MM.1S (cell line): ENCODE measurements at regions not wholly inside any gene's neighbourhood (a gene's known extent, or its start where the extent isn't known, plus 50 kb on each side); places are given as distances from the start of the nearest gene placed in this dataset.

Experiments used
- DNase-seq: peaks from one replicate; pipeline ENCODE4 v3.0.0-alpha.2; 2015
- H2AFZ ChIP-seq: fragments of 300-600 bp; sonication (generic); 2 replicates; pipeline ENCODE4 v1.6.0; 2016; ENCODE audit warnings: antibody characterized with exemption, low read length
- H3F3A ChIP-seq: fragments of 300-600 bp; sonication (generic); 2 replicates; pipeline ENCODE4 v1.6.1; 2016; ENCODE audit warnings: mild to moderate bottlenecking, antibody characterized with exemption, low read length, moderate library complexity, mixed read lengths; ENCODE audit not compliant: insufficient read depth
- H3K27ac ChIP-seq: fragments of 300-600 bp; sonication (generic); 2 replicates; pipeline ENCODE4 v1.5.1; 2016; ENCODE audit warnings: mild to moderate bottlenecking, low read length
- H3K27me3 ChIP-seq: fragments of 300-600 bp; sonication (generic); replicated peaks from 2 replicates; pipeline ENCODE4 v1.6.0; 2016; ENCODE audit warnings: low read length; ENCODE audit not compliant: insufficient read depth
- H3K36me3 ChIP-seq: fragments of 300-600 bp; sonication (generic); replicated peaks from 2 replicates; pipeline ENCODE4 v1.6.1; 2016; ENCODE audit warnings: mild to moderate bottlenecking, low read length, mixed read lengths; ENCODE audit not compliant: insufficient read depth
- H3K4me1 ChIP-seq: fragments of 300-600 bp; sonication (generic); 2 replicates; pipeline ENCODE4 v1.6.1; 2016; ENCODE audit warnings: low read length, mixed read lengths
- H3K4me2 ChIP-seq: fragments of 300-600 bp; sonication (generic); 2 replicates; pipeline ENCODE4 v1.6.0; 2016; ENCODE audit warnings: low read depth, low read length
- H3K4me3 ChIP-seq: fragments of 300-600 bp; sonication (generic); 2 replicates; pipeline ENCODE4 v1.5.1; 2016; ENCODE audit warnings: low read length, mixed read lengths
- H3K79me2 ChIP-seq: fragments of 300-600 bp; sonication (generic); 2 replicates; pipeline ENCODE4 v1.6.1; 2016; ENCODE audit warnings: mixed run types, low read length, mixed read lengths
- H3K9ac ChIP-seq: fragments of 300-600 bp; sonication (generic); 2 replicates; pipeline ENCODE4 v1.6.1; 2016; ENCODE audit warnings: low read length, mixed read lengths
- H3K9me2 ChIP-seq: fragments of 300-600 bp; sonication (generic); replicated peaks from 2 replicates; pipeline ENCODE4 v1.6.1; 2016; ENCODE audit warnings: mild to moderate bottlenecking, low read length, mixed read lengths; ENCODE audit not compliant: insufficient read depth
- H3K9me3 ChIP-seq: fragments of 300-600 bp; sonication (generic); replicated peaks from 2 replicates; pipeline ENCODE4 v1.6.1; 2016; ENCODE audit warnings: mild to moderate bottlenecking, low read length, mixed read lengths; ENCODE audit not compliant: insufficient read depth
- H4K20me1 ChIP-seq: fragments of 300-600 bp; sonication (generic); 2 replicates; pipeline ENCODE4 v1.6.1; 2016; ENCODE audit warnings: mild to moderate bottlenecking, low read length, moderate library complexity, mixed read lengths; ENCODE audit not compliant: insufficient read depth
- CTCF ChIP-seq: fragments of 300-600 bp; sonication (generic); IDR thresholded peaks from 2 replicates; pipeline ENCODE4 v1.5.1; 2016; ENCODE audit warnings: antibody characterized with exemption, low read length, mixed read lengths
- EZH2 ChIP-seq: fragments of 300-600 bp; sonication (generic); optimal IDR thresholded peaks from 2 replicates; pipeline ENCODE3; 2017; ENCODE audit warnings: low read depth, mild to moderate bottlenecking, antibody characterized with exemption, low read length, mixed read lengths
- EZH2phosphoT487 ChIP-seq: fragments of 300-600 bp; sonication (generic); IDR thresholded peaks from 2 replicates; pipeline ENCODE4 v1.6.1; 2018; ENCODE audit warnings: antibody characterized with exemption, low read length

- H3K4me2 ChIP-seq: no peak overlapping the region
- H3K4me1 ChIP-seq: no peaks in the 10 kb centered on the region
- no peaks in the 10 kb centered on the region for H3K36me3 ChIP-seq
- H3K9me3 ChIP-seq: no peaks in the 10 kb centered on the region
- no peak for DNase-seq
- no peaks in the 10 kb centered on the region for H3K27me3 ChIP-seq
- TF ChIP-seq EZH2phosphoT487 (no peak), CTCF (no peak), EZH2 (no peak)
- H3K27ac ChIP-seq: no peak overlapping the region
- H3F3A ChIP-seq: no peaks in the 10 kb centered on the region
- H3K4me3 ChIP-seq: no peak overlapping the region
- no peaks in the 10 kb centered on the region for H3K79me2 ChIP-seq
- H3K9me2 ChIP-seq: no peaks in the 10 kb centered on the region
- no peaks in the 10 kb centered on the region for H4K20me1 ChIP-seq
- H2AFZ ChIP-seq: no peak overlapping the region
- no peak overlapping the region for H3K9ac ChIP-seq
Observed at GRCh38 chr14:29339494-29340172, 573.0 kb downstream of the FOXG1 start.

- no peaks in the 10 kb centered on the region for H3K36me3 ChIP-seq
- H3K79me2 ChIP-seq: no peaks in the 10 kb centered on the region
- no peak for DNase-seq
Observed at GRCh38 chr14:29348504-29348903, 579.1 kb downstream of the PRKD1 start.

GRCh38 chr14:29350496-29350895 is 577.2 kb downstream of the PRKD1 start:
- no peaks in the 10 kb centered on the region for H3K79me2 ChIP-seq
- no peak overlapping the region for H3K27ac ChIP-seq
- no peak overlapping the region for H2AFZ ChIP-seq
- no peaks in the 10 kb centered on the region for H3K36me3 ChIP-seq
- no peaks in the 10 kb centered on the region for H3K9me3 ChIP-seq
- no peaks in the 10 kb centered on the region for H3F3A ChIP-seq
- H3K4me2 ChIP-seq: no peak overlapping the region
- no peaks in the 10 kb centered on the region for H3K9me2 ChIP-seq
- no peak for DNase-seq
- no peaks in the 10 kb centered on the region for H3K4me1 ChIP-seq
- no peak overlapping the region for H3K4me3 ChIP-seq
- no peaks in the 10 kb centered on the region for H4K20me1 ChIP-seq
- no peaks in the 10 kb centered on the region for H3K27me3 ChIP-seq
- H3K9ac ChIP-seq: no peak overlapping the region
- TF ChIP-seq CTCF (no peak), EZH2phosphoT487 (no peak), EZH2 (no peak)

More at GRCh38 chr14:29348504-29348903, 579.1 kb downstream of the PRKD1 start:
- Histone ChIP-seq H3K4me3 (no peak overlapping the region), H4K20me1 (no peaks in the 10 kb centered on the region), H3F3A (no peaks in the 10 kb centered on the region), H3K9me2 (no peaks in the 10 kb centered on the region), H3K9ac (no peak overlapping the region), H2AFZ (no peak overlapping the region), H3K4me1 (no peaks in the 10 kb centered on the region), H3K4me2 (no peak overlapping the region), H3K9me3 (no peaks in the 10 kb centered on the region), H3K27ac (no peak overlapping the region), H3K27me3 (no peaks in the 10 kb centered on the region)
- no peak for TF ChIP-seq CTCF
- TF ChIP-seq EZH2: no peak
- TF ChIP-seq EZH2phosphoT487: no peak
